GM23338 (cell line): ENCODE measurements at regions not wholly inside any gene's neighbourhood (a gene's known extent, or its start where the extent isn't known, plus 50 kb on each side); places are given as distances from the start of the nearest gene placed in this dataset.

Experiments used
- ATAC-seq: fragments of 200-7000 bp; cut with Tn5 transposase; 3 replicates; pipeline ENCODE4 v1.9.1; 2020
- DNase-seq: peaks from one replicate; pipeline ENCODE4 v3.0.0-alpha.2; 2015; ENCODE audit warnings: low spot score
- H2AFZ ChIP-seq: fragments of 200-600 bp; sonication (generic); 2 replicates; pipeline ENCODE4 v1.8.0; 2016; ENCODE audit warnings: antibody characterized with exemption, mild to moderate bottlenecking, moderate library complexity
- H3F3A ChIP-seq: fragments of 200-600 bp; sonication (generic); replicated peaks from 2 replicates; pipeline ENCODE4 v1.8.0; 2017; ENCODE audit warnings: antibody characterized with exemption, mixed run types, low read depth
- H3K27ac ChIP-seq: fragments of 200-600 bp; sonication (generic); 2 replicates; pipeline ENCODE4 v1.6.1; 2016; ENCODE audit warnings: low read depth
- H3K27me3 ChIP-seq: fragments of 200-600 bp; sonication (generic); 2 replicates; pipeline ENCODE4 v1.8.0; 2016; ENCODE audit warnings: mild to moderate bottlenecking, mixed run types, moderate library complexity; ENCODE audit not compliant: insufficient read depth
- H3K36me3 ChIP-seq: fragments of 200-600 bp; sonication (generic); 2 replicates; pipeline ENCODE4 v1.8.0; 2016; ENCODE audit warnings: mild to moderate bottlenecking; ENCODE audit not compliant: insufficient read depth
- H3K4me1 ChIP-seq: fragments of 200-600 bp; sonication (generic); 2 replicates; pipeline ENCODE4 v1.8.0; 2016; ENCODE audit warnings: mild to moderate bottlenecking, moderate library complexity; ENCODE audit not compliant: insufficient read depth
- H3K4me2 ChIP-seq: fragments of 200-600 bp; sonication (generic); 2 replicates; pipeline ENCODE4 v1.7.1; 2017; ENCODE audit warnings: mixed run types
- H3K4me3 ChIP-seq: fragments of 200-600 bp; sonication (generic); 2 replicates; pipeline ENCODE4 v1.6.1; 2016; ENCODE audit warnings: mixed run types
- H3K79me2 ChIP-seq: fragments of 200-600 bp; sonication (generic); replicated peaks from 2 replicates; pipeline ENCODE4 v1.8.0; 2017; ENCODE audit warnings: mild to moderate bottlenecking; ENCODE audit not compliant: insufficient read depth
- H3K9me2 ChIP-seq: fragments of 200-600 bp; sonication (generic); 2 replicates; pipeline ENCODE4 v1.8.0; 2017; ENCODE audit not compliant: insufficient read depth
- H4K20me1 ChIP-seq: fragments of 200-600 bp; sonication (generic); replicated peaks from 2 replicates; pipeline ENCODE4 v1.8.0; 2017; ENCODE audit warnings: mild to moderate bottlenecking; ENCODE audit not compliant: insufficient read depth
- H3K27ac Mint-ChIP-seq: 2 replicates; pipeline ENCODE4 v1.8.0; 2020; ENCODE audit warnings: inconsistent platforms, mild to moderate bottlenecking, moderate library complexity, mixed read lengths
- H3K27me3 Mint-ChIP-seq: 3 replicates; pipeline ENCODE4 v1.8.0; 2022; ENCODE audit warnings: low read depth, mild to moderate bottlenecking, moderate library complexity, mixed read lengths, inconsistent platforms; ENCODE audit not compliant: insufficient read depth, poor library complexity
- H3K36me3 Mint-ChIP-seq: 3 replicates; pipeline ENCODE4 v1.8.0; 2021; ENCODE audit warnings: low read depth, mild to moderate bottlenecking, inconsistent platforms, moderate library complexity, mixed read lengths
- H3K4me1 Mint-ChIP-seq: 3 replicates; pipeline ENCODE4 v1.8.0; 2020; ENCODE audit warnings: mild to moderate bottlenecking, inconsistent platforms, mixed read lengths
- H3K4me3 Mint-ChIP-seq: 3 replicates; pipeline ENCODE4 v1.8.0; 2021; ENCODE audit warnings: moderate library complexity, mild to moderate bottlenecking, inconsistent platforms, mixed read lengths
- H3K9me3 Mint-ChIP-seq: 3 replicates; pipeline ENCODE4 v1.8.0; 2020; ENCODE audit warnings: moderate library complexity, mild to moderate bottlenecking, inconsistent platforms, mixed read lengths
- CREB1 ChIP-seq: fragments of 250-450 bp; sonication (Bioruptor Pico); IDR thresholded peaks from 2 replicates; pipeline ENCODE4 v1.5.0; 2020; ENCODE audit warnings: low read depth, mild to moderate bottlenecking, moderate library complexity
- EZH2 ChIP-seq: fragments of 200-600 bp; sonication (generic); IDR thresholded peaks from one replicate; pipeline ENCODE4 v1.8.0; 2017; ENCODE audit warnings: antibody characterized with exemption, mild to moderate bottlenecking, low read depth; ENCODE audit not compliant: unreplicated experiment
- EZH2phosphoT487 ChIP-seq: fragments of 200-600 bp; sonication (generic); IDR thresholded peaks from one replicate; pipeline ENCODE4 v1.8.1; 2018; ENCODE audit warnings: antibody characterized with exemption; ENCODE audit not compliant: unreplicated experiment
- JUNB ChIP-seq: IDR thresholded peaks from one replicate; pipeline ENCODE4 v1.6.1; 2016; ENCODE audit warnings: antibody characterized with exemption; ENCODE audit not compliant: unreplicated experiment
- NANOG ChIP-seq: IDR thresholded peaks from 2 replicates; pipeline ENCODE4 v1.6.1; 2016; ENCODE audit warnings: antibody characterized with exemption, borderline replicate concordance
- POLR2AphosphoS5 ChIP-seq: IDR thresholded peaks from 2 replicates; pipeline ENCODE4 v1.6.1; 2016; ENCODE audit warnings: antibody characterized with exemption, low read depth
- STAT1 ChIP-seq: IDR thresholded peaks from one replicate; pipeline ENCODE4 v1.6.1; 2016; ENCODE audit warnings: antibody characterized with exemption; ENCODE audit not compliant: unreplicated experiment
- ZNF114 ChIP-seq: fragments of 250-450 bp; sonication (Bioruptor Pico); IDR thresholded peaks from 2 replicates; pipeline ENCODE4 v1.5.0; 2020; ENCODE audit warnings: mild to moderate bottlenecking, moderate library complexity
- ZNF331 ChIP-seq: fragments of 250-450 bp; sonication (Bioruptor Pico); IDR thresholded peaks from 2 replicates; pipeline ENCODE4 v1.5.0; 2020; ENCODE audit warnings: low read depth, mild to moderate bottlenecking, moderate library complexity
- TF ChIP-seq, protein P1 (sequence below): IDR thresholded peaks from 2 replicates; pipeline ENCODE4 v1.6.1; 2016; ENCODE audit warnings: antibody characterized with exemption
- TF ChIP-seq, protein P2 (sequence below): fragments of 250-450 bp; sonication (Bioruptor Pico); IDR thresholded peaks from 2 replicates; pipeline ENCODE4 v1.5.0; 2020; ENCODE audit warnings: mild to moderate bottlenecking, moderate library complexity
- TF ChIP-seq, protein P3 (sequence below): IDR thresholded peaks from one replicate; pipeline ENCODE4 v1.6.1; 2018; ENCODE audit warnings: antibody characterized with exemption; ENCODE audit not compliant: unreplicated experiment
- TF ChIP-seq, protein P4 (sequence below), 2 experiments: fragments of 200-600 bp in 1 of 2; sonication (generic) in 1 of 2; conservative IDR thresholded peaks; 2 replicates each; pipeline versions ENCODE4 v1.5.1 to v1.6.1; 2016 to 2017; ENCODE audit warnings: antibody characterized with exemption in 2 of 2, low read depth in 2 of 2, mild to moderate bottlenecking in 2 of 2, moderate library complexity in 1 of 2

DNA sequence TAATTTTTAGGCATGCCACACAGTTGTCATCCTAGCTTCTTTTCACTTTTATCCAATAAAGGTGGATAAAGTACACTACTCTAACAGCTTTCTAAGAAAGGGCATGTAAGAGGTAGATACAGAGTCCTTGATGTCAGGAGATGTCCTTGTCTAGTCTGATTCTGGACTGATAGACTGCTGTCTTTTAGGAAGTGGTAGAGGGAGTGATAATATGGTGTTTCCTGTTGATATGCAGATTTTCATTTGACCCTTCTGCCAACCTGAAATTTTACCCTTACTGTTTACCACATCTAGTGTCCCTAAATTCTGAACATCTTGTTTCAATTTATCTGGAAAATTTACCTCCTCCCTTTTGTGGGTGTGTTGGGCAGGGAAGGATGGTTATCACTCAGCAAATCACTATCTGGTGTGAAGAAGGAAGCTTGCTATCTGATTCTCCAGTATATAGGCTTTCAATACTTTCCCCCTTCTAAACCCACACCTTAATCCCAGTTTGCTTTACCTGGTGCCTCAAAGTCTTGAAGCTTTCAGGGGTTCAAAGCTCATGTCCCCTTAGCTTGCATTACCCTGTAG is 354.9 kb upstream of the SNX7 start:
- no peaks in the 10 kb centered on the region; the same call in 2 of the 3 replicates for H3K4me1 Mint-ChIP-seq
- Histone ChIP-seq H3K4me2 (no peak overlapping the region), H3K4me3 (no peak overlapping the region), H3K27ac (no peak overlapping the region), H4K20me1 (no peaks in the 10 kb centered on the region), H3F3A (no peaks in the 10 kb centered on the region), H3K9me2 (no peaks in the 10 kb centered on the region), H3K4me1 (no peaks in the 10 kb centered on the region), H3K79me2 (no peaks in the 10 kb centered on the region), H3K36me3 (no peaks in the 10 kb centered on the region), H3K27me3 (no peaks in the 10 kb centered on the region), H2AFZ (no peak overlapping the region)
- TF ChIP-seq POLR2AphosphoS5 (no peak), ZNF331 (CRISPR knock-in tag) (no peak), ZNF114 (CRISPR knock-in tag) (no peak), NANOG (no peak), JUNB (no peak), CREB1 (CRISPR knock-in tag) (no peak), EZH2phosphoT487 (no peak), EZH2 (no peak), STAT1 (no peak)
- TF ChIP-seq, protein P1, sequence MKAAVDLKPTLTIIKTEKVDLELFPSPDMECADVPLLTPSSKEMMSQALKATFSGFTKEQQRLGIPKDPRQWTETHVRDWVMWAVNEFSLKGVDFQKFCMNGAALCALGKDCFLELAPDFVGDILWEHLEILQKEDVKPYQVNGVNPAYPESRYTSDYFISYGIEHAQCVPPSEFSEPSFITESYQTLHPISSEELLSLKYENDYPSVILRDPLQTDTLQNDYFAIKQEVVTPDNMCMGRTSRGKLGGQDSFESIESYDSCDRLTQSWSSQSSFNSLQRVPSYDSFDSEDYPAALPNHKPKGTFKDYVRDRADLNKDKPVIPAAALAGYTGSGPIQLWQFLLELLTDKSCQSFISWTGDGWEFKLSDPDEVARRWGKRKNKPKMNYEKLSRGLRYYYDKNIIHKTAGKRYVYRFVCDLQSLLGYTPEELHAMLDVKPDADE, result no peak
- TF ChIP-seq, protein P2, sequence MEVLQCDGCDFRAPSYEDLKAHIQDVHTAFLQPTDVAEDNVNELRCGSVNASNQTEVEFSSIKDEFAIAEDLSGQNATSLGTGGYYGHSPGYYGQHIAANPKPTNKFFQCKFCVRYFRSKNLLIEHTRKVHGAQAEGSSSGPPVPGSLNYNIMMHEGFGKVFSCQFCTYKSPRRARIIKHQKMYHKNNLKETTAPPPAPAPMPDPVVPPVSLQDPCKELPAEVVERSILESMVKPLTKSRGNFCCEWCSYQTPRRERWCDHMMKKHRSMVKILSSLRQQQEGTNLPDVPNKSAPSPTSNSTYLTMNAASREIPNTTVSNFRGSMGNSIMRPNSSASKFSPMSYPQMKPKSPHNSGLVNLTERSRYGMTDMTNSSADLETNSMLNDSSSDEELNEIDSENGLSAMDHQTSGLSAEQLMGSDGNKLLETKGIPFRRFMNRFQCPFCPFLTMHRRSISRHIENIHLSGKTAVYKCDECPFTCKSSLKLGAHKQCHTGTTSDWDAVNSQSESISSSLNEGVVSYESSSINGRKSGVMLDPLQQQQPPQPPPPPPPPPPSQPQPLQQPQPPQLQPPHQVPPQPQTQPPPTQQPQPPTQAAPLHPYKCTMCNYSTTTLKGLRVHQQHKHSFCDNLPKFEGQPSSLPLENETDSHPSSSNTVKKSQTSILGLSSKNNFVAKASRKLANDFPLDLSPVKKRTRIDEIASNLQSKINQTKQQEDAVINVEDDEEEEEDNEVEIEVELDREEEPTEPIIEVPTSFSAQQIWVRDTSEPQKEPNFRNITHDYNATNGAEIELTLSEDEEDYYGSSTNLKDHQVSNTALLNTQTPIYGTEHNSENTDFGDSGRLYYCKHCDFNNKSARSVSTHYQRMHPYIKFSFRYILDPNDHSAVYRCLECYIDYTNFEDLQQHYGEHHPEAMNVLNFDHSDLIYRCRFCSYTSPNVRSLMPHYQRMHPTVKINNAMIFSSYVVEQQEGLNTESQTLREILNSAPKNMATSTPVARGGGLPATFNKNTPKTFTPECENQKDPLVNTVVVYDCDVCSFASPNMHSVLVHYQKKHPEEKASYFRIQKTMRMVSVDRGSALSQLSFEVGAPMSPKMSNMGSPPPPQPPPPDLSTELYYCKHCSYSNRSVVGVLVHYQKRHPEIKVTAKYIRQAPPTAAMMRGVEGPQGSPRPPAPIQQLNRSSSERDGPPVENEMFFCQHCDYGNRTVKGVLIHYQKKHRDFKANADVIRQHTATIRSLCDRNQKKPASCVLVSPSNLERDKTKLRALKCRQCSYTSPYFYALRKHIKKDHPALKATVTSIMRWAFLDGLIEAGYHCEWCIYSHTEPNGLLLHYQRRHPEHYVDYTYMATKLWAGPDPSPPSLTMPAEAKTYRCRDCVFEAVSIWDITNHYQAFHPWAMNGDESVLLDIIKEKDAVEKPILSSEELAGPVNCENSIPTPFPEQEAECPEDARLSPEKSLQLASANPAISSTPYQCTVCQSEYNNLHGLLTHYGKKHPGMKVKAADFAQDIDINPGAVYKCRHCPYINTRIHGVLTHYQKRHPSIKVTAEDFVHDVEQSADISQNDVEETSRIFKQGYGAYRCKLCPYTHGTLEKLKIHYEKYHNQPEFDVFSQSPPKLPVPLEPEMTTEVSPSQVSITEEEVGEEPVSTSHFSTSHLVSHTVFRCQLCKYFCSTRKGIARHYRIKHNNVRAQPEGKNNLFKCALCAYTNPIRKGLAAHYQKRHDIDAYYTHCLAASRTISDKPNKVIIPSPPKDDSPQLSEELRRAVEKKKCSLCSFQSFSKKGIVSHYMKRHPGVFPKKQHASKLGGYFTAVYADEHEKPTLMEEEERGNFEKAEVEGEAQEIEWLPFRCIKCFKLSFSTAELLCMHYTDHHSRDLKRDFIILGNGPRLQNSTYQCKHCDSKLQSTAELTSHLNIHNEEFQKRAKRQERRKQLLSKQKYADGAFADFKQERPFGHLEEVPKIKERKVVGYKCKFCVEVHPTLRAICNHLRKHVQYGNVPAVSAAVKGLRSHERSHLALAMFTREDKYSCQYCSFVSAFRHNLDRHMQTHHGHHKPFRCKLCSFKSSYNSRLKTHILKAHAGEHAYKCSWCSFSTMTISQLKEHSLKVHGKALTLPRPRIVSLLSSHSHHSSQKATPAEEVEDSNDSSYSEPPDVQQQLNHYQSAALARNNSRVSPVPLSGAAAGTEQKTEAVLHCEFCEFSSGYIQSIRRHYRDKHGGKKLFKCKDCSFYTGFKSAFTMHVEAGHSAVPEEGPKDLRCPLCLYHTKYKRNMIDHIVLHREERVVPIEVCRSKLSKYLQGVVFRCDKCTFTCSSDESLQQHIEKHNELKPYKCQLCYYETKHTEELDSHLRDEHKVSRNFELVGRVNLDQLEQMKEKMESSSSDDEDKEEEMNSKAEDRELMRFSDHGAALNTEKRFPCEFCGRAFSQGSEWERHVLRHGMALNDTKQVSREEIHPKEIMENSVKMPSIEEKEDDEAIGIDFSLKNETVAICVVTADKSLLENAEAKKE (CRISPR knock-in tag), result no peak
- TF ChIP-seq, protein P3, sequence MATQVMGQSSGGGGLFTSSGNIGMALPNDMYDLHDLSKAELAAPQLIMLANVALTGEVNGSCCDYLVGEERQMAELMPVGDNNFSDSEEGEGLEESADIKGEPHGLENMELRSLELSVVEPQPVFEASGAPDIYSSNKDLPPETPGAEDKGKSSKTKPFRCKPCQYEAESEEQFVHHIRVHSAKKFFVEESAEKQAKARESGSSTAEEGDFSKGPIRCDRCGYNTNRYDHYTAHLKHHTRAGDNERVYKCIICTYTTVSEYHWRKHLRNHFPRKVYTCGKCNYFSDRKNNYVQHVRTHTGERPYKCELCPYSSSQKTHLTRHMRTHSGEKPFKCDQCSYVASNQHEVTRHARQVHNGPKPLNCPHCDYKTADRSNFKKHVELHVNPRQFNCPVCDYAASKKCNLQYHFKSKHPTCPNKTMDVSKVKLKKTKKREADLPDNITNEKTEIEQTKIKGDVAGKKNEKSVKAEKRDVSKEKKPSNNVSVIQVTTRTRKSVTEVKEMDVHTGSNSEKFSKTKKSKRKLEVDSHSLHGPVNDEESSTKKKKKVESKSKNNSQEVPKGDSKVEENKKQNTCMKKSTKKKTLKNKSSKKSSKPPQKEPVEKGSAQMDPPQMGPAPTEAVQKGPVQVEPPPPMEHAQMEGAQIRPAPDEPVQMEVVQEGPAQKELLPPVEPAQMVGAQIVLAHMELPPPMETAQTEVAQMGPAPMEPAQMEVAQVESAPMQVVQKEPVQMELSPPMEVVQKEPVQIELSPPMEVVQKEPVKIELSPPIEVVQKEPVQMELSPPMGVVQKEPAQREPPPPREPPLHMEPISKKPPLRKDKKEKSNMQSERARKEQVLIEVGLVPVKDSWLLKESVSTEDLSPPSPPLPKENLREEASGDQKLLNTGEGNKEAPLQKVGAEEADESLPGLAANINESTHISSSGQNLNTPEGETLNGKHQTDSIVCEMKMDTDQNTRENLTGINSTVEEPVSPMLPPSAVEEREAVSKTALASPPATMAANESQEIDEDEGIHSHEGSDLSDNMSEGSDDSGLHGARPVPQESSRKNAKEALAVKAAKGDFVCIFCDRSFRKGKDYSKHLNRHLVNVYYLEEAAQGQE, result no peak
- TF ChIP-seq, protein P4, sequence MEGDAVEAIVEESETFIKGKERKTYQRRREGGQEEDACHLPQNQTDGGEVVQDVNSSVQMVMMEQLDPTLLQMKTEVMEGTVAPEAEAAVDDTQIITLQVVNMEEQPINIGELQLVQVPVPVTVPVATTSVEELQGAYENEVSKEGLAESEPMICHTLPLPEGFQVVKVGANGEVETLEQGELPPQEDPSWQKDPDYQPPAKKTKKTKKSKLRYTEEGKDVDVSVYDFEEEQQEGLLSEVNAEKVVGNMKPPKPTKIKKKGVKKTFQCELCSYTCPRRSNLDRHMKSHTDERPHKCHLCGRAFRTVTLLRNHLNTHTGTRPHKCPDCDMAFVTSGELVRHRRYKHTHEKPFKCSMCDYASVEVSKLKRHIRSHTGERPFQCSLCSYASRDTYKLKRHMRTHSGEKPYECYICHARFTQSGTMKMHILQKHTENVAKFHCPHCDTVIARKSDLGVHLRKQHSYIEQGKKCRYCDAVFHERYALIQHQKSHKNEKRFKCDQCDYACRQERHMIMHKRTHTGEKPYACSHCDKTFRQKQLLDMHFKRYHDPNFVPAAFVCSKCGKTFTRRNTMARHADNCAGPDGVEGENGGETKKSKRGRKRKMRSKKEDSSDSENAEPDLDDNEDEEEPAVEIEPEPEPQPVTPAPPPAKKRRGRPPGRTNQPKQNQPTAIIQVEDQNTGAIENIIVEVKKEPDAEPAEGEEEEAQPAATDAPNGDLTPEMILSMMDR (conservative IDR thresholded peaks at IDR 0.05; ENCODE audit: low read depth in 2 of 2), result no peak
- ATAC-seq, result no peak
- H3K4me3 Mint-ChIP-seq, result no peak overlapping the region
- no peaks in the 10 kb centered on the region for H3K36me3 Mint-ChIP-seq
- no peaks in the 10 kb centered on the region; the same call in 2 of the 3 replicates for H3K9me3 Mint-ChIP-seq
- no peak overlapping the region for H3K27ac Mint-ChIP-seq
- DNase-seq, result peak; percentile 13
- H3K27me3 Mint-ChIP-seq, result no peaks in the 10 kb centered on the region
